ENCODE measurements at regions not wholly inside any gene's neighbourhood (a gene's known extent, or its start where the extent isn't known, plus 50 kb on each side); places are given as distances from the start of the nearest gene placed in this dataset.

DNA sequence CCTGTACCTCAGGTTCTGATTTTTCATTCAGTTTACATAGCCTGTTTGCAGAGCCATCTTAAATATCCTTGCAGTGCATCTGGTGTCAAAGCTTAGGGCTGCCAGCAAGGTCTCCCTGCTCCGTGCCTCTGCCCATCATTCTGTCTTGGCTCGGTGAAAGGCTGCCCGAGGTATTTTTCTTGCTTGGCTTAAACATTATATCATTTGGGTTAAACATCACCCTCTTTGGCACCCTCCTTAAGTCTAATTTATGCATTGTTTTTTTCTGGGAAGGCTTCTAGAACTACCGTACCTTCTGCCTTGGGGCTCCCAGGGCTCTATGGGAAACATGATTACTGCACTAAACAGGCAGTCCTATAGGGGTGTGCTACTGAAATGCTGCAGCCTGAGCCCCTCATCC is 158.6 kb upstream of the CELF4 start:
- TF ChIP-seq, protein P1, sequence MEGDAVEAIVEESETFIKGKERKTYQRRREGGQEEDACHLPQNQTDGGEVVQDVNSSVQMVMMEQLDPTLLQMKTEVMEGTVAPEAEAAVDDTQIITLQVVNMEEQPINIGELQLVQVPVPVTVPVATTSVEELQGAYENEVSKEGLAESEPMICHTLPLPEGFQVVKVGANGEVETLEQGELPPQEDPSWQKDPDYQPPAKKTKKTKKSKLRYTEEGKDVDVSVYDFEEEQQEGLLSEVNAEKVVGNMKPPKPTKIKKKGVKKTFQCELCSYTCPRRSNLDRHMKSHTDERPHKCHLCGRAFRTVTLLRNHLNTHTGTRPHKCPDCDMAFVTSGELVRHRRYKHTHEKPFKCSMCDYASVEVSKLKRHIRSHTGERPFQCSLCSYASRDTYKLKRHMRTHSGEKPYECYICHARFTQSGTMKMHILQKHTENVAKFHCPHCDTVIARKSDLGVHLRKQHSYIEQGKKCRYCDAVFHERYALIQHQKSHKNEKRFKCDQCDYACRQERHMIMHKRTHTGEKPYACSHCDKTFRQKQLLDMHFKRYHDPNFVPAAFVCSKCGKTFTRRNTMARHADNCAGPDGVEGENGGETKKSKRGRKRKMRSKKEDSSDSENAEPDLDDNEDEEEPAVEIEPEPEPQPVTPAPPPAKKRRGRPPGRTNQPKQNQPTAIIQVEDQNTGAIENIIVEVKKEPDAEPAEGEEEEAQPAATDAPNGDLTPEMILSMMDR (IDR thresholded peaks at IDR 0.05 in 8 of 11, conservative IDR thresholded peaks at IDR 0.05 in 3 of 11): no peak
- TF ChIP-seq POLR2AphosphoS5 (IDR thresholded peaks at IDR 0.05): no peak
